ENCODE measurements at regions not wholly inside any gene's neighbourhood (a gene's known extent, or its start where the extent isn't known, plus 50 kb on each side); places are given as distances from the start of the nearest gene placed in this dataset.

- H3K4me1 Mint-ChIP-seq: peaks cover 21% of the 10 kb centered on the region
- TF ChIP-seq EZH2phosphoT487 (IDR thresholded peaks at IDR 0.05) (no peak), CTCF (IDR thresholded peaks at IDR 0.05) (no peak), EZH2 (IDR thresholded peaks at IDR 0.05) (no peak)
- H3K4me2 ChIP-seq: no peak overlapping the region
- H3K9me3 ChIP-seq (ENCODE audit: low read depth): no peaks in the 10 kb centered on the region
- H4K20me1 ChIP-seq (ENCODE audit: low read depth): no peaks in the 10 kb centered on the region
- peaks cover 25% of the 10 kb centered on the region for H3K27me3 Mint-ChIP-seq (ENCODE audit: insufficient read depth, low read depth)
- H3K9me3 Mint-ChIP-seq: peaks cover 20% of the 10 kb centered on the region
- H2AFZ ChIP-seq (replicated peaks): no peak overlapping the region
- H3K4me1 ChIP-seq: peaks cover 2% of the 10 kb centered on the region
- no peaks in the 10 kb centered on the region for H3K36me3 ChIP-seq
- no peak overlapping the region for H3K9ac ChIP-seq
- peaks cover 53% of the 10 kb centered on the region for H3K27me3 ChIP-seq
- H3K36me3 Mint-ChIP-seq: no peaks in the 10 kb centered on the region
- DNase-seq (ENCODE audit: low spot score): no peak
- no peaks in the 10 kb centered on the region for H3K79me2 ChIP-seq (ENCODE audit: low read depth)
- H3K27ac ChIP-seq: no peak overlapping the region
- peaks cover 4% of the 10 kb centered on the region for H3F3A ChIP-seq (ENCODE audit: low read depth)
- no peak overlapping the region for H3K4me3 Mint-ChIP-seq
- H3K4me3 ChIP-seq: no peak overlapping the region
- no peak overlapping the region for H3K27ac Mint-ChIP-seq
These were observed 50.5 kb upstream of the FBRSL1 start for GRCh38 chr12:132439333-132439904.

- Histone ChIP-seq H3K9me3 (ENCODE audit: low read depth) (no peaks in the 10 kb centered on the region), H2AFZ (replicated peaks) (no peak overlapping the region), H4K20me1 (ENCODE audit: low read depth) (no peaks in the 10 kb centered on the region), H3K9ac (no peak overlapping the region), H3K36me3 (no peaks in the 10 kb centered on the region), H3K4me3 (no peak overlapping the region), H3K27ac (no peak overlapping the region), H3K79me2 (ENCODE audit: low read depth) (no peaks in the 10 kb centered on the region), H3K27me3 (peaks cover 55% of the 10 kb centered on the region), H3K4me1 (peaks cover 2% of the 10 kb centered on the region), H3K4me2 (no peak overlapping the region), H3F3A (ENCODE audit: low read depth) (peaks cover 5% of the 10 kb centered on the region)
- TF ChIP-seq CTCF (IDR thresholded peaks at IDR 0.05) (no peak), EZH2 (IDR thresholded peaks at IDR 0.05) (no peak), EZH2phosphoT487 (IDR thresholded peaks at IDR 0.05) (no peak)
- Mint-ChIP-seq H3K27me3 (ENCODE audit: insufficient read depth, low read depth) (peaks cover 27% of the 10 kb centered on the region), H3K4me1 (peaks cover 21% of the 10 kb centered on the region), H3K36me3 (no peaks in the 10 kb centered on the region), H3K4me3 (no peak overlapping the region), H3K9me3 (peaks cover 20% of the 10 kb centered on the region), H3K27ac (no peak overlapping the region)
- no peak for DNase-seq (ENCODE audit: low spot score)
These were observed 51.2 kb upstream of the FBRSL1 start for GRCh38 chr12:132438726-132439125.

- H3K9ac ChIP-seq: no peak overlapping the region
- peak overlapping the region; percentile 33 for H3K27ac Mint-ChIP-seq
- no peak for DNase-seq (ENCODE audit: low spot score)
- H3K4me1 Mint-ChIP-seq: peaks cover 19% of the 10 kb centered on the region
- H3K9me3 Mint-ChIP-seq: peaks cover 20% of the 10 kb centered on the region
- no peaks in the 10 kb centered on the region for H3K36me3 ChIP-seq
- no peak for TF ChIP-seq CTCF (IDR thresholded peaks at IDR 0.05)
- TF ChIP-seq EZH2 (IDR thresholded peaks at IDR 0.05): no peak
- TF ChIP-seq EZH2phosphoT487 (IDR thresholded peaks at IDR 0.05): no peak
- H3K79me2 ChIP-seq (ENCODE audit: low read depth): no peaks in the 10 kb centered on the region
- H3K27me3 Mint-ChIP-seq (ENCODE audit: insufficient read depth, low read depth): peaks cover 25% of the 10 kb centered on the region
- peaks cover 49% of the 10 kb centered on the region for H3K27me3 ChIP-seq
- H3K9me3 ChIP-seq (ENCODE audit: low read depth): no peaks in the 10 kb centered on the region
- H3K4me2 ChIP-seq: peak overlapping the region; percentile 42
- H3K36me3 Mint-ChIP-seq: no peaks in the 10 kb centered on the region
- H4K20me1 ChIP-seq (ENCODE audit: low read depth): no peaks in the 10 kb centered on the region
- H3K4me1 ChIP-seq: peaks cover 4% of the 10 kb centered on the region
- H2AFZ ChIP-seq (replicated peaks): no peak overlapping the region
- peaks cover 5% of the 10 kb centered on the region for H3F3A ChIP-seq (ENCODE audit: low read depth)
- no peak overlapping the region for H3K4me3 ChIP-seq
- H3K4me3 Mint-ChIP-seq: no peak overlapping the region
- H3K27ac ChIP-seq: no peak overlapping the region
These were observed 51.8 kb upstream of the FBRSL1 start for GRCh38 chr12:132437943-132438700.
